Naive thymus-derived CD4-positive, alpha-beta T cell (primary cell): ENCODE measurements at regions not wholly inside any gene's neighbourhood (a gene's known extent, or its start where the extent isn't known, plus 50 kb on each side); places are given as distances from the start of the nearest gene placed in this dataset.

Experiments
- ATAC-seq: fragments of 150-1000 bp; cut with Tn5 transposase; 2 replicates; pipeline ENCODE4 v1.10.0; 2021; ENCODE audit warnings: mild to moderate bottlenecking, moderate library complexity
- CTCF ChIA-PET: fragments of 350-600 bp; sonication (Branson Sonifier 250); formaldehyde crosslinking; loops from one replicate; lab custom pipeline; 2021; ENCODE audit warnings: antibody characterized with exemption; lab: Charles Lee
- POLR2A ChIA-PET: fragments of 350-600 bp; sonication (Branson Sonifier 250); formaldehyde crosslinking; loops from one replicate; lab custom pipeline; 2021; ENCODE audit warnings: antibody characterized with exemption, inconsistent platforms; lab: Charles Lee
- DNase-seq, 9 donors: peaks; one replicate each; pipeline versions ENCODE4 v3.0.0 to v3.0.0-alpha.2; 2020 to 2022; ENCODE audit warnings: mixed read lengths in 1 of 9
- H3K27ac ChIP-seq: one replicate; pipeline ENCODE4 v1.7.0; 2013; ENCODE audit warnings: mild to moderate bottlenecking, low read depth, low read length, moderate library complexity
- H3K27me3 ChIP-seq, 2 donors: one replicate each; pipeline ENCODE4 v1.7.0; 2013; ENCODE audit warnings: low read length in 2 of 2, mild to moderate bottlenecking in 2 of 2, moderate library complexity in 2 of 2; ENCODE audit not compliant: control insufficient read depth in 2 of 2, insufficient read depth in 2 of 2
- H3K36me3 ChIP-seq, 3 experiments: 1 replicate in 2 of 3; 2 replicates in 1 of 3; pipeline ENCODE4 v1.7.0; 2013; ENCODE audit warnings: low read length in 3 of 3, mild to moderate bottlenecking in 3 of 3, moderate library complexity in 1 of 3; ENCODE audit not compliant: insufficient read depth in 3 of 3, control insufficient read depth in 2 of 3
- H3K4me1 ChIP-seq, 2 donors: one replicate each; pipeline ENCODE4 v1.7.0; 2013; ENCODE audit warnings: low read length in 2 of 2, mild to moderate bottlenecking in 2 of 2, moderate library complexity in 1 of 2; ENCODE audit not compliant: control insufficient read depth in 2 of 2, insufficient read depth in 2 of 2
- H3K4me3 ChIP-seq: 2 replicates; pipeline ENCODE4 v1.7.0; 2013; ENCODE audit warnings: mild to moderate bottlenecking, low read length
- H3K9me3 ChIP-seq, 3 experiments: 1 replicate in 2 of 3; 2 replicates in 1 of 3; pipeline ENCODE4 v1.7.0; 2013; ENCODE audit warnings: low read length in 3 of 3; ENCODE audit not compliant: control insufficient read depth in 2 of 3
- H3K27ac Mint-ChIP-seq, 9 donors: one replicate each; pipeline ENCODE4 v1.8.0; 2020 to 2022; ENCODE audit warnings: mixed read lengths in 9 of 9, mild to moderate bottlenecking in 8 of 9, moderate library complexity in 5 of 9, inconsistent platforms in 2 of 9
- H3K27me3 Mint-ChIP-seq, 5 donors: one replicate each; pipeline ENCODE4 v1.8.0; 2021 to 2022; ENCODE audit warnings: mixed read lengths in 5 of 5, mild to moderate bottlenecking in 1 of 5
- H3K36me3 Mint-ChIP-seq, 5 donors: one replicate each; pipeline ENCODE4 v1.8.0; 2020 to 2022; ENCODE audit warnings: mixed read lengths in 5 of 5, mild to moderate bottlenecking in 3 of 5, inconsistent platforms in 1 of 5
- H3K4me1 Mint-ChIP-seq, 7 donors: one replicate each; pipeline ENCODE4 v1.8.0; 2020 to 2022; ENCODE audit warnings: mixed read lengths in 7 of 7, mild to moderate bottlenecking in 3 of 7, inconsistent platforms in 1 of 7
- H3K4me3 Mint-ChIP-seq, 10 donors: one replicate each; pipeline ENCODE4 v1.8.0; 2020 to 2022; ENCODE audit warnings: mild to moderate bottlenecking in 10 of 10, mixed read lengths in 10 of 10, moderate library complexity in 6 of 10, inconsistent platforms in 2 of 10
- H3K9me3 Mint-ChIP-seq, 11 donors: one replicate each; pipeline ENCODE4 v1.8.0; 2020 to 2022; ENCODE audit warnings: mixed read lengths in 11 of 11, mild to moderate bottlenecking in 4 of 11, inconsistent platforms in 1 of 11, moderate library complexity in 1 of 11
- intact Hi-C, 2 donors: fragments of 100-400 bp; cut with micrococcal nuclease; formaldehyde crosslinking; loops; one replicate each; pipeline ENCODE4 v1.15.1; 2023

- Histone ChIP-seq H3K27me3 (no peaks in the 10 kb centered on the region), H3K36me3 (no peaks in the 10 kb centered on the region), H3K27ac (no peak overlapping the region), H3K4me3 (no peak overlapping the region), H3K4me1 (peaks cover 12 to 14% of the 10 kb centered on the region in 2 donors), H3K9me3 (no peaks in the 10 kb centered on the region)
- ChIA-PET CTCF (no interaction called here), POLR2A (no interaction called here)
- no peaks in the 10 kb centered on the region for H3K9me3 Mint-ChIP-seq
- H3K4me1 Mint-ChIP-seq = peaks cover 0 to 25% (median 15%) of the 10 kb centered on the region in 7 donors
- DNase-seq = no peak
- no peak for ATAC-seq
- H3K27me3 Mint-ChIP-seq = no peaks in the 10 kb centered on the region
- intact Hi-C loops = no loop called here
- H3K4me3 Mint-ChIP-seq = no peak overlapping the region
- H3K36me3 Mint-ChIP-seq = no peaks in the 10 kb centered on the region
- peak overlapping the region in 1 of 9 donors; percentile 48 for H3K27ac Mint-ChIP-seq
These were observed 333.3 kb downstream of the BCOR start for GRCh38 chrX:39764441-39764914.

DNA sequence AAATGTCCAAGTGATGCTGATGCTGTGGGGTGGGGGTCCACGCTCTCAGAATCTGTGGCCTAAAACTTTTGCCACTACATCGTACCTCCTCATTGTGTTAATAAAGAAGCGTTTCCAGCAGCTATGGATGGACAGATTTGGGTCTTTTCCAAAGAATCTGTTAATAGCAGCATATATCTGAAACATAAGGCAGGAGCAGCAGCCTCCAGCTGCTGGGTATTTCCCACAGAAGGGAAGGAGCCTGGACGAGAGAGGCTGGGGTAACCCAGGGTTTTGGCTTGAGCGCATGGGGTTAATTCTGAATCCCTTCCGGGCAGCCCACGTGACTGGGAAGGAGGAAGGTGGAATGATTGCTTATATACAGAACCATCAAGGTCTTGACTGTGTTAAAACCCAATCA lies 332.4 kb downstream of the BCOR start:
- Histone ChIP-seq H3K27ac (no peak overlapping the region), H3K4me3 (no peak overlapping the region), H3K9me3 (no peaks in the 10 kb centered on the region), H3K27me3 (no peaks in the 10 kb centered on the region), H3K4me1 (peaks cover 12 to 14% of the 10 kb centered on the region in 2 donors), H3K36me3 (no peaks in the 10 kb centered on the region)
- Mint-ChIP-seq H3K4me1 (peaks cover 0 to 26% (median 16%) of the 10 kb centered on the region in 7 donors), H3K9me3 (no peaks in the 10 kb centered on the region), H3K36me3 (peaks cover 0 to under 1% (median 0%) of the 10 kb centered on the region in 5 donors), H3K27me3 (no peaks in the 10 kb centered on the region), H3K4me3 (peak overlapping the region in 5 of 10 donors; percentile 6 to 78 (median 63)), H3K27ac (peak overlapping the region; percentile 87 to 97 (median 95))
- ChIA-PET POLR2A (interaction anchor here (0.8 to 0.9 kb wide), 2 partner anchors 9 to 406 kb away, joined by 3 to 4 read pairs; no protein-coding TSS in a partner anchor), CTCF (no interaction called here)
- DNase-seq = no peak
- intact Hi-C loops = loop anchor here in 1 of 2 donors (5.0 kb wide), 1 partner anchor 33 kb away; no protein-coding TSS in a partner anchor
- no peak for ATAC-seq

GRCh38 chrX:39766085-39766726 lies 331.6 kb downstream of the BCOR start:
- peaks cover 16 to 17% of the 10 kb centered on the region in 2 donors for H3K4me1 ChIP-seq
- no peaks in the 10 kb centered on the region for H3K9me3 ChIP-seq
- Mint-ChIP-seq H3K4me1 (peaks cover 1 to 29% (median 24%) of the 10 kb centered on the region in 7 donors), H3K27ac (peak overlapping the region; percentile 87 to 97 (median 95)), H3K27me3 (no peaks in the 10 kb centered on the region), H3K36me3 (peaks cover 0 to 3% (median 0%) of the 10 kb centered on the region in 5 donors), H3K9me3 (no peaks in the 10 kb centered on the region), H3K4me3 (peak overlapping the region; percentile 6 to 78 (median 52))
- H3K4me3 ChIP-seq = peak overlapping the region; percentile 37
- intact Hi-C loops = loop anchor here (1.0 to 5.0 kb wide), 3 partner anchors 8 to 89 kb away; no protein-coding TSS in a partner anchor
- peak; percentile 92 for ATAC-seq
- H3K36me3 ChIP-seq = no peaks in the 10 kb centered on the region
- CTCF ChIA-PET = interaction anchor here (0.6 kb wide), 1 partner anchor 283 kb away, joined by 5 read pairs; no protein-coding TSS in a partner anchor
- H3K27ac ChIP-seq = peak overlapping the region; percentile 71
- POLR2A ChIA-PET = interaction anchor here (0.8 to 1.1 kb wide), 3 partner anchors 8 to 405 kb away, joined by 3 to 4 read pairs (median 3); no protein-coding TSS in a partner anchor
- H3K27me3 ChIP-seq = no peaks in the 10 kb centered on the region
- peak in 8 of 9 donors; percentile 32 to 70 (median 54) for DNase-seq

DNA sequence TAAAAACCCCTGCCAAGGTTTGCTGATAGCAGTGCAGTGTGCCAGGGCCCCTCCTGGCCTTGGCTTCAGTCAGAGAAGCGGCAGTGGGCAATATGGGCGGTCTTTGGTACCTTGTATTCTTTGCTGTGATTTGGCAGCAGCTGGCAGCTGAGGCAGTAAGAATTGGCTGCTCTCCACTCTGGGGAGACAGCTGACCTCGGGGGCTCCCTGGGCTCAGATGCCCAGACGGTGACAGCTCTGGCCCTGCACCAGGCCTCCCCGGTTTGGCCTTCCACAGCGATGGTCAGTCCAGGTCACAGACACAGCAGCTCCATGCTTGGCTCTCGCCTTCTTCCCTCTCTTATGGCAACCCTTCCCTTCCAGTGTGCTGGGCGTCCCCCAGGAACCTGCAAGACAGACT lies 330.9 kb downstream of the BCOR start:
- peaks cover 0 to 3% (median 0%) of the 10 kb centered on the region in 5 donors for H3K36me3 Mint-ChIP-seq
- intact Hi-C loops = loop anchor here (1.0 to 5.0 kb wide), 3 partner anchors 7 to 88 kb away; no protein-coding TSS in a partner anchor
- ATAC-seq = no peak
- Histone ChIP-seq H3K4me3 (no peak overlapping the region), H3K27me3 (no peaks in the 10 kb centered on the region), H3K36me3 (no peaks in the 10 kb centered on the region), H3K27ac (peak overlapping the region; percentile 41), H3K4me1 (peaks cover 22 to 24% of the 10 kb centered on the region in 2 donors), H3K9me3 (no peaks in the 10 kb centered on the region)
- CTCF ChIA-PET = interaction anchor here (0.6 kb wide), 1 partner anchor 284 kb away, joined by 5 read pairs; no protein-coding TSS in a partner anchor
- peaks cover 0 to 2% (median 0%) of the 10 kb centered on the region in 11 donors for H3K9me3 Mint-ChIP-seq
- H3K4me3 Mint-ChIP-seq = peak overlapping the region in 3 of 10 donors; percentile 51 to 63 (median 59)
- POLR2A ChIA-PET = interaction anchor here (1.1 kb wide), 1 partner anchor 327 kb away, joined by 3 read pairs; no protein-coding TSS in a partner anchor
- peak overlapping the region; percentile 9 to 97 (median 95) for H3K27ac Mint-ChIP-seq
- no peak for DNase-seq
- peaks cover 8 to 35% (median 31%) of the 10 kb centered on the region in 7 donors for H3K4me1 Mint-ChIP-seq
- no peaks in the 10 kb centered on the region for H3K27me3 Mint-ChIP-seq

DNA sequence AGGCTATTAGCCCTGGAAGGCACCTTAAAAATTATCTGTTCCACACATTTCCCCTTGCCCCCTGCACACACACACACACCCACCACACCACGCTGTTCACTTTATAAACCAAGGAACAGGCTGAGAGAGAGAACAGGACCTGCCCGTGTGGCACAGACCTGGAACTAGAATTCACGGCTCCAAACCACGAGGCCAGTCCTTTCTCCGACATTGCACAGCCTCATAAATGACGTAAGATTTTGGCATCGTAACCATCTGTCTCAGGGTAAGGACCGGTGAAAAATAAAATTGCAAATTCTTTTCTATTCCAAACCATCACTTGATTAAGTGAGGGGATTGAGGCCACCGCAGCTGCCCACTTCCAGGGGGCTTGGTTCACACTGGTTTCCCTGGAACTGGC lies 330.3 kb downstream of the BCOR start:
- peaks cover 13 to 41% (median 34%) of the 10 kb centered on the region in 7 donors for H3K4me1 Mint-ChIP-seq
- no peaks in the 10 kb centered on the region for H3K27me3 Mint-ChIP-seq
- Histone ChIP-seq H3K4me3 (no peak overlapping the region), H3K27ac (no peak overlapping the region), H3K4me1 (peaks cover 27 to 30% of the 10 kb centered on the region in 2 donors), H3K9me3 (no peaks in the 10 kb centered on the region), H3K36me3 (no peaks in the 10 kb centered on the region), H3K27me3 (no peaks in the 10 kb centered on the region)
- H3K36me3 Mint-ChIP-seq = peaks cover 0 to 3% (median 0%) of the 10 kb centered on the region in 5 donors
- intact Hi-C loops = loop anchor here (2.0 to 5.0 kb wide), 2 partner anchors 35 to 87 kb away; no protein-coding TSS in a partner anchor
- no peak for ATAC-seq
- H3K9me3 Mint-ChIP-seq = peaks cover 0 to 2% (median 0%) of the 10 kb centered on the region in 11 donors
- ChIA-PET CTCF (no interaction called here), POLR2A (interaction anchor here (1.1 kb wide), 1 partner anchor 327 kb away, joined by 3 read pairs; no protein-coding TSS in a partner anchor)
- no peak for DNase-seq
- H3K27ac Mint-ChIP-seq = peak overlapping the region in 3 of 9 donors; percentile 47 to 72 (median 64)
- peak overlapping the region in 1 of 10 donors; percentile 11 for H3K4me3 Mint-ChIP-seq

GRCh38 chrX:39769748-39770147 lies 328.0 kb downstream of the BCOR start:
- ATAC-seq (no peak), DNase-seq (no peak)
- Histone ChIP-seq H3K4me1 (peaks cover 36 to 39% of the 10 kb centered on the region in 2 donors), H3K27me3 (no peaks in the 10 kb centered on the region), H3K36me3 (no peaks in the 10 kb centered on the region), H3K4me3 (no peak overlapping the region), H3K27ac (no peak overlapping the region), H3K9me3 (no peaks in the 10 kb centered on the region)
- Mint-ChIP-seq H3K27me3 (no peaks in the 10 kb centered on the region), H3K27ac (peak overlapping the region in 1 of 9 donors; percentile 25), H3K4me1 (peaks cover 22 to 61% (median 52%) of the 10 kb centered on the region in 7 donors), H3K4me3 (no peak overlapping the region), H3K9me3 (peaks cover 0 to 2% (median 0%) of the 10 kb centered on the region in 11 donors), H3K36me3 (peaks cover 0 to 3% (median 0%) of the 10 kb centered on the region in 5 donors)
- intact Hi-C loops = loop anchor here (2.0 to 10.0 kb wide), 6 partner anchors 37 to 965 kb away; partner anchors contain the start of genes BCOR (in 2 of the 2) and MID1IP1 (in 2 of the 2)
- POLR2A ChIA-PET = interaction anchor here (0.6 kb wide), 1 partner anchor 12 kb away, joined by 4 read pairs; no protein-coding TSS in a partner anchor
- CTCF ChIA-PET = no interaction called here
